B cell (primary cell): ENCODE measurements at regions not wholly inside any gene's neighbourhood (a gene's known extent, or its start where the extent isn't known, plus 50 kb on each side); places are given as distances from the start of the nearest gene placed in this dataset.

ENCODE experiments used
- ATAC-seq: fragments of 200-7000 bp; cut with Tn5 transposase; one replicate; pipeline ENCODE4 v1.10.0; 2021; ENCODE audit warnings: low read depth, mild to moderate bottlenecking, moderate number of reproducible peaks, moderate library complexity
- CTCF ChIA-PET: fragments of 350-600 bp; sonication (Branson Sonifier 250); formaldehyde crosslinking; loops from one replicate; lab custom pipeline; 2021; ENCODE audit warnings: antibody characterized with exemption, inconsistent platforms; lab: Charles Lee
- POLR2A ChIA-PET: fragments of 350-600 bp; sonication (Branson Sonifier 250); formaldehyde crosslinking; loops from one replicate; lab custom pipeline; 2021; ENCODE audit warnings: antibody characterized with exemption; lab: Charles Lee
- DNase-seq: peaks from one replicate; pipeline ENCODE4 v3.0.0; 2013
- H2AFZ ChIP-seq: 2 replicates; pipeline ENCODE4 v1.6.1; 2012; ENCODE audit warnings: mild to moderate bottlenecking, low read depth, low read length; ENCODE audit not compliant: insufficient read depth, poor library complexity, severe bottlenecking
- H3K27ac ChIP-seq, 2 donors: 1 replicate in 1 of 2; 2 replicates in 1 of 2; pipeline ENCODE4 v1.5.1; 2012 to 2013; ENCODE audit warnings: low read length in 2 of 2, mild to moderate bottlenecking in 2 of 2, moderate library complexity in 1 of 2
- H3K27me3 ChIP-seq, 4 experiments: fragments of 200-600 bp in 1 of 4; sonication (generic) in 1 of 4; replicated peaks in 1 of 4; 1 replicate in 2 of 4; 2 replicates in 2 of 4; pipeline versions ENCODE4 v1.6.1 to v1.7.0; 2013 to 2016; ENCODE audit warnings: low read length in 3 of 4, mild to moderate bottlenecking in 2 of 4, mixed read lengths in 1 of 4, moderate library complexity in 1 of 4; ENCODE audit not compliant: insufficient read depth in 4 of 4, control insufficient read depth in 3 of 4; ENCODE audit errors: control extremely low read depth in 1 of 4
- H3K36me3 ChIP-seq, 2 experiments: replicated peaks in 1 of 2; 1 replicate in 1 of 2; 2 replicates in 1 of 2; pipeline versions ENCODE4 v1.6.1 to v1.7.1; 2013; ENCODE audit warnings: low read length in 1 of 2; ENCODE audit not compliant: insufficient read depth in 2 of 2, control insufficient read depth in 1 of 2; ENCODE audit errors: control extremely low read depth in 1 of 2, extremely low read depth in 1 of 2
- H3K4me1 ChIP-seq, 2 donors: fragments of 200-600 bp in 1 of 2; sonication (generic) in 1 of 2; 1 replicate in 1 of 2; 2 replicates in 1 of 2; pipeline versions ENCODE4 v1.5.1 to v1.6.1; 2013 to 2017; ENCODE audit warnings: low read length in 2 of 2; ENCODE audit not compliant: control insufficient read depth in 2 of 2, insufficient read depth in 2 of 2
- H3K4me2 ChIP-seq: replicated peaks from 2 replicates; pipeline ENCODE3; 2012; ENCODE audit warnings: mild to moderate bottlenecking, low read depth, low read length; ENCODE audit not compliant: poor library complexity, severe bottlenecking
- H3K4me3 ChIP-seq, 5 experiments: fragments of 200-600 bp in 1 of 5; sonication (generic) in 1 of 5; 1 replicate in 3 of 5; 2 replicates in 2 of 5; pipeline versions ENCODE4 v1.5.1 to v1.7.0; 2011 to 2016; ENCODE audit warnings: low read length in 4 of 5, mild to moderate bottlenecking in 4 of 5, low read depth in 2 of 5, control low read depth in 1 of 5, moderate library complexity in 1 of 5; ENCODE audit not compliant: insufficient read depth in 1 of 5; ENCODE audit errors: control extremely low read depth in 1 of 5, extremely low read depth in 1 of 5
- H3K79me2 ChIP-seq: fragments of 200-600 bp; sonication (generic); one replicate; pipeline ENCODE4 v1.6.0; 2016; ENCODE audit warnings: low read length; ENCODE audit not compliant: control insufficient read depth, insufficient read depth
- H3K9ac ChIP-seq: fragments of 200-600 bp; sonication (generic); 2 replicates; pipeline ENCODE4 v1.6.1; 2017; ENCODE audit warnings: mild to moderate bottlenecking, low read length, moderate library complexity
- H3K9me3 ChIP-seq, 3 donors: one replicate each; pipeline versions ENCODE4 v1.6.1 to v1.7.1; 2013; ENCODE audit warnings: low read length in 2 of 3; ENCODE audit not compliant: control insufficient read depth in 2 of 3, insufficient read depth in 1 of 3; ENCODE audit errors: control extremely low read depth in 1 of 3
- H4K20me1 ChIP-seq: 2 replicates; pipeline ENCODE4 v1.6.0; 2012; ENCODE audit warnings: mild to moderate bottlenecking, low read length; ENCODE audit not compliant: insufficient read depth, control insufficient read depth, poor library complexity, severe bottlenecking
- H3K27ac Mint-ChIP-seq: one replicate; pipeline ENCODE4 v1.8.0; 2021; ENCODE audit warnings: mixed read lengths
- H3K27me3 Mint-ChIP-seq: one replicate; pipeline ENCODE4 v1.8.0; 2021; ENCODE audit warnings: mixed read lengths
- H3K4me1 Mint-ChIP-seq: one replicate; pipeline ENCODE4 v1.8.0; 2021; ENCODE audit warnings: mixed read lengths
- H3K4me3 Mint-ChIP-seq: one replicate; pipeline ENCODE4 v1.8.0; 2021; ENCODE audit warnings: mixed read lengths
- H3K9me3 Mint-ChIP-seq: one replicate; pipeline ENCODE4 v1.8.0; 2022; ENCODE audit warnings: mixed read lengths; ENCODE audit not compliant: insufficient read depth
- CTCF ChIP-seq: fragments of 200-600 bp; IDR thresholded peaks from one replicate; pipeline ENCODE4 v1.8.0; 2022; ENCODE audit warnings: antibody characterized with exemption, mild to moderate bottlenecking
- EZH2 ChIP-seq: IDR thresholded peaks from 2 replicates; pipeline ENCODE4 v1.6.1; 2012; ENCODE audit warnings: borderline replicate concordance, low read depth, mild to moderate bottlenecking, moderate library complexity, low read length; ENCODE audit not compliant: insufficient read depth, poor library complexity, severe bottlenecking
- WGBS: methylation state at CpG from one replicate; pipeline ENCODE4 v1.1.5; 2013; ENCODE audit warnings: missing lambda C conversion rate; ENCODE audit not compliant: insufficient coverage; 5-methylcytosine and 5-hydroxymethylcytosine counted together
- intact Hi-C: fragments of 100-400 bp; cut with micrococcal nuclease; formaldehyde crosslinking; loops from one replicate; pipeline ENCODE4 v1.10.0; 2022

DNA sequence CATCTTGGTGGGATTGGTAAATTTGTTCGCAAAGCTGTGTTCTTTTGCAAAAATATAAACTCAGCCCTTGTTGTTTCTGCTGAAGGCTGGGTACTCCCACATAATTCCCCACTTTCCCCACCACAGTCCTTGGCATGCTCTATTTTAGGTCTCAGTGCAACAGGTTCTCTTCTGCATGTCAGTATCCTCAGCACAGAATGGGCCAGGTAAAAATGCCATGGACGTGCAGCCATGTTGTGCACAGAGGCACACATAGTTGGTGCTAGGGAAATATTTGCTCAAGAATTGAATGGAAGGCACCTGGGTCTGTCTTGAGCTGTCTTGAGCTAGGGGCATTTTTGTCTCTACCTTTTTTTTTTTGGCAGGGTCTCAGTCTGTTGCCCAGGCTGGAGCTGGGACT is 87.8 kb upstream of the LHX5 start:
- H3K9me3 ChIP-seq = peaks cover 0 to 3% (median 0%) of the 10 kb centered on the region in 3 donors
- no peak overlapping the region for H3K4me3 Mint-ChIP-seq
- peaks cover 24% of the 10 kb centered on the region for H3K27me3 Mint-ChIP-seq
- H3K4me3 ChIP-seq = no peak overlapping the region
- H3K36me3 ChIP-seq = no peaks in the 10 kb centered on the region
- no peak overlapping the region for H2AFZ ChIP-seq
- H3K9me3 Mint-ChIP-seq = no peaks in the 10 kb centered on the region
- WGBS = 72% methylated on average over 2 of the region's 2 CpGs
- no peaks in the 10 kb centered on the region for H3K4me1 ChIP-seq
- ChIA-PET POLR2A (no interaction called here), CTCF (no interaction called here)
- no peak overlapping the region for H3K27ac Mint-ChIP-seq
- H4K20me1 ChIP-seq = no peaks in the 10 kb centered on the region
- no peaks in the 10 kb centered on the region for H3K79me2 ChIP-seq
- no peaks in the 10 kb centered on the region for H3K4me1 Mint-ChIP-seq
- intact Hi-C loops = no loop called here
- no peak overlapping the region for H3K9ac ChIP-seq
- DNase-seq (no peak), ATAC-seq (no peak)
- H3K27me3 ChIP-seq = peaks cover 0 to 7% (median 1%) of the 10 kb centered on the region in 4 experiments
- TF ChIP-seq EZH2 (no peak), CTCF (no peak)
- H3K4me2 ChIP-seq = no peak overlapping the region
- no peak overlapping the region for H3K27ac ChIP-seq

- Histone ChIP-seq H3K36me3 (no peaks in the 10 kb centered on the region), H3K9ac (no peak overlapping the region), H3K9me3 (peaks cover 0 to 10% (median 0%) of the 10 kb centered on the region in 3 donors), H3K4me1 (no peaks in the 10 kb centered on the region), H4K20me1 (no peaks in the 10 kb centered on the region), H3K79me2 (no peaks in the 10 kb centered on the region), H3K4me2 (no peak overlapping the region), H2AFZ (no peak overlapping the region), H3K27ac (no peak overlapping the region), H3K27me3 (peaks cover 0 to 2% (median 0%) of the 10 kb centered on the region in 4 experiments), H3K4me3 (no peak overlapping the region)
- intact Hi-C loops = no loop called here
- Mint-ChIP-seq H3K27ac (no peak overlapping the region), H3K4me1 (no peaks in the 10 kb centered on the region), H3K27me3 (peaks cover 7% of the 10 kb centered on the region), H3K4me3 (no peak overlapping the region), H3K9me3 (no peaks in the 10 kb centered on the region)
- 82% methylated on average over 4 of the region's 7 CpGs for WGBS
- no peak for ATAC-seq
- no peak for DNase-seq
- no peak for TF ChIP-seq CTCF
- TF ChIP-seq EZH2 = no peak
- CTCF ChIA-PET = no interaction called here
- POLR2A ChIA-PET = no interaction called here
Measured at GRCh38 chr12:113555226-113555625, 83.6 kb upstream of the LHX5 start.
